B cell (primary cell): ENCODE measurements at regions not wholly inside any gene's neighbourhood (a gene's known extent, or its start where the extent isn't known, plus 50 kb on each side); places are given as distances from the start of the nearest gene placed in this dataset.
"Not testable (repeated sequence)": the region's sequence is repeated elsewhere in the genome, so short reads cannot be mapped to it uniquely, and the experiment has no call there.

Experiments used
- ATAC-seq: fragments of 200-7000 bp; cut with Tn5 transposase; one replicate; pipeline ENCODE4 v1.10.0; 2021; ENCODE audit warnings: low read depth, mild to moderate bottlenecking, moderate number of reproducible peaks, moderate library complexity
- CTCF ChIA-PET: fragments of 350-600 bp; sonication (Branson Sonifier 250); formaldehyde crosslinking; loops from one replicate; lab custom pipeline; 2021; ENCODE audit warnings: antibody characterized with exemption, inconsistent platforms; lab: Charles Lee
- POLR2A ChIA-PET: fragments of 350-600 bp; sonication (Branson Sonifier 250); formaldehyde crosslinking; loops from one replicate; lab custom pipeline; 2021; ENCODE audit warnings: antibody characterized with exemption; lab: Charles Lee
- DNase-seq: peaks from one replicate; pipeline ENCODE4 v3.0.0; 2013
- H2AFZ ChIP-seq: 2 replicates; pipeline ENCODE4 v1.6.1; 2012; ENCODE audit warnings: mild to moderate bottlenecking, low read depth, low read length; ENCODE audit not compliant: insufficient read depth, poor library complexity, severe bottlenecking
- H3K27ac ChIP-seq, 2 donors: 1 replicate in 1 of 2; 2 replicates in 1 of 2; pipeline ENCODE4 v1.5.1; 2012 to 2013; ENCODE audit warnings: low read length in 2 of 2, mild to moderate bottlenecking in 2 of 2, moderate library complexity in 1 of 2
- H3K27me3 ChIP-seq, 4 experiments: fragments of 200-600 bp in 1 of 4; sonication (generic) in 1 of 4; replicated peaks in 1 of 4; 1 replicate in 2 of 4; 2 replicates in 2 of 4; pipeline versions ENCODE4 v1.6.1 to v1.7.0; 2013 to 2016; ENCODE audit warnings: low read length in 3 of 4, mild to moderate bottlenecking in 2 of 4, mixed read lengths in 1 of 4, moderate library complexity in 1 of 4; ENCODE audit not compliant: insufficient read depth in 4 of 4, control insufficient read depth in 3 of 4; ENCODE audit errors: control extremely low read depth in 1 of 4
- H3K36me3 ChIP-seq, 2 experiments: replicated peaks in 1 of 2; 1 replicate in 1 of 2; 2 replicates in 1 of 2; pipeline versions ENCODE4 v1.6.1 to v1.7.1; 2013; ENCODE audit warnings: low read length in 1 of 2; ENCODE audit not compliant: insufficient read depth in 2 of 2, control insufficient read depth in 1 of 2; ENCODE audit errors: control extremely low read depth in 1 of 2, extremely low read depth in 1 of 2
- H3K4me1 ChIP-seq, 2 donors: fragments of 200-600 bp in 1 of 2; sonication (generic) in 1 of 2; 1 replicate in 1 of 2; 2 replicates in 1 of 2; pipeline versions ENCODE4 v1.5.1 to v1.6.1; 2013 to 2017; ENCODE audit warnings: low read length in 2 of 2; ENCODE audit not compliant: control insufficient read depth in 2 of 2, insufficient read depth in 2 of 2
- H3K4me2 ChIP-seq: replicated peaks from 2 replicates; pipeline ENCODE3; 2012; ENCODE audit warnings: mild to moderate bottlenecking, low read depth, low read length; ENCODE audit not compliant: poor library complexity, severe bottlenecking
- H3K4me3 ChIP-seq, 5 experiments: fragments of 200-600 bp in 1 of 5; sonication (generic) in 1 of 5; 1 replicate in 3 of 5; 2 replicates in 2 of 5; pipeline versions ENCODE4 v1.5.1 to v1.7.0; 2011 to 2016; ENCODE audit warnings: low read length in 4 of 5, mild to moderate bottlenecking in 4 of 5, low read depth in 2 of 5, control low read depth in 1 of 5, moderate library complexity in 1 of 5; ENCODE audit not compliant: insufficient read depth in 1 of 5; ENCODE audit errors: control extremely low read depth in 1 of 5, extremely low read depth in 1 of 5
- H3K79me2 ChIP-seq: fragments of 200-600 bp; sonication (generic); one replicate; pipeline ENCODE4 v1.6.0; 2016; ENCODE audit warnings: low read length; ENCODE audit not compliant: control insufficient read depth, insufficient read depth
- H3K9ac ChIP-seq: fragments of 200-600 bp; sonication (generic); 2 replicates; pipeline ENCODE4 v1.6.1; 2017; ENCODE audit warnings: mild to moderate bottlenecking, low read length, moderate library complexity
- H3K9me3 ChIP-seq, 3 donors: one replicate each; pipeline versions ENCODE4 v1.6.1 to v1.7.1; 2013; ENCODE audit warnings: low read length in 2 of 3; ENCODE audit not compliant: control insufficient read depth in 2 of 3, insufficient read depth in 1 of 3; ENCODE audit errors: control extremely low read depth in 1 of 3
- H4K20me1 ChIP-seq: 2 replicates; pipeline ENCODE4 v1.6.0; 2012; ENCODE audit warnings: mild to moderate bottlenecking, low read length; ENCODE audit not compliant: insufficient read depth, control insufficient read depth, poor library complexity, severe bottlenecking
- H3K27ac Mint-ChIP-seq: one replicate; pipeline ENCODE4 v1.8.0; 2021; ENCODE audit warnings: mixed read lengths
- H3K27me3 Mint-ChIP-seq: one replicate; pipeline ENCODE4 v1.8.0; 2021; ENCODE audit warnings: mixed read lengths
- H3K4me1 Mint-ChIP-seq: one replicate; pipeline ENCODE4 v1.8.0; 2021; ENCODE audit warnings: mixed read lengths
- H3K4me3 Mint-ChIP-seq: one replicate; pipeline ENCODE4 v1.8.0; 2021; ENCODE audit warnings: mixed read lengths
- H3K9me3 Mint-ChIP-seq: one replicate; pipeline ENCODE4 v1.8.0; 2022; ENCODE audit warnings: mixed read lengths; ENCODE audit not compliant: insufficient read depth
- EZH2 ChIP-seq: IDR thresholded peaks from 2 replicates; pipeline ENCODE4 v1.6.1; 2012; ENCODE audit warnings: borderline replicate concordance, low read depth, mild to moderate bottlenecking, moderate library complexity, low read length; ENCODE audit not compliant: insufficient read depth, poor library complexity, severe bottlenecking
- WGBS: methylation state at CpG from one replicate; pipeline ENCODE4 v1.1.5; 2013; ENCODE audit warnings: missing lambda C conversion rate; ENCODE audit not compliant: insufficient coverage; 5-methylcytosine and 5-hydroxymethylcytosine counted together
- intact Hi-C: fragments of 100-400 bp; cut with micrococcal nuclease; formaldehyde crosslinking; loops from one replicate; pipeline ENCODE4 v1.10.0; 2022
- TF ChIP-seq, protein P1 (sequence below): fragments of 200-600 bp; IDR thresholded peaks from one replicate; pipeline ENCODE4 v1.8.0; 2022; ENCODE audit warnings: antibody characterized with exemption, mild to moderate bottlenecking

DNA sequence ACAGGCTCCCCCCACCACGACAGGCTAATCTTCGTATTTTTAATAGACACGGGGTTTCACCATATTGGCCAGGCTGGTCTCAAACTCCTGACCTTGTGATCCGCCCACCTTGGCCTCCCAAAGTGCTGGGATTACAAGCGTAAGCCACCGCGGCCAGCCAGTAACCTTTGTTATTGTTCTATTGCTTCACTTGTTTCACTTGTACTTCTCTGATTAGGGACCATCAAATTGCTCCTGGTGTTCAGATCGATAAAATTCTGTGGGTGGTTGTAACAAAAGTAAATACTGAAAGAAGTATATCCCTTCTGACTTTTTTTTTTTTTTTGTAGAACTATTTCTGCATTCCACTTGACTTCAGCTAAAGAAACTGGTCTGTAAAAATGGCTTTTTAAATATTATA is 445.5 kb upstream of the CDH10 start:
- Histone ChIP-seq H3K27ac (no peak overlapping the region), H3K79me2 (no peaks in the 10 kb centered on the region), H3K9ac (no peak overlapping the region), H3K4me1 (no peaks in the 10 kb centered on the region), H4K20me1 (no peaks in the 10 kb centered on the region), H3K4me2 (no peak overlapping the region), H3K36me3 (no peaks in the 10 kb centered on the region), H3K4me3 (no peak overlapping the region), H3K27me3 (no peaks in the 10 kb centered on the region), H2AFZ (no peak overlapping the region), H3K9me3 (no peaks in the 10 kb centered on the region)
- intact Hi-C loops, result no loop called here
- H3K9me3 Mint-ChIP-seq, result peaks cover 4% of the 10 kb centered on the region
- no peaks in the 10 kb centered on the region for H3K27me3 Mint-ChIP-seq
- 95% methylated on average over 7 of the region's 8 CpGs for WGBS
- POLR2A ChIA-PET, result no interaction called here
- no peak overlapping the region for H3K4me3 Mint-ChIP-seq
- H3K4me1 Mint-ChIP-seq, result no peaks in the 10 kb centered on the region
- no peak for TF ChIP-seq EZH2
- TF ChIP-seq, protein P1, sequence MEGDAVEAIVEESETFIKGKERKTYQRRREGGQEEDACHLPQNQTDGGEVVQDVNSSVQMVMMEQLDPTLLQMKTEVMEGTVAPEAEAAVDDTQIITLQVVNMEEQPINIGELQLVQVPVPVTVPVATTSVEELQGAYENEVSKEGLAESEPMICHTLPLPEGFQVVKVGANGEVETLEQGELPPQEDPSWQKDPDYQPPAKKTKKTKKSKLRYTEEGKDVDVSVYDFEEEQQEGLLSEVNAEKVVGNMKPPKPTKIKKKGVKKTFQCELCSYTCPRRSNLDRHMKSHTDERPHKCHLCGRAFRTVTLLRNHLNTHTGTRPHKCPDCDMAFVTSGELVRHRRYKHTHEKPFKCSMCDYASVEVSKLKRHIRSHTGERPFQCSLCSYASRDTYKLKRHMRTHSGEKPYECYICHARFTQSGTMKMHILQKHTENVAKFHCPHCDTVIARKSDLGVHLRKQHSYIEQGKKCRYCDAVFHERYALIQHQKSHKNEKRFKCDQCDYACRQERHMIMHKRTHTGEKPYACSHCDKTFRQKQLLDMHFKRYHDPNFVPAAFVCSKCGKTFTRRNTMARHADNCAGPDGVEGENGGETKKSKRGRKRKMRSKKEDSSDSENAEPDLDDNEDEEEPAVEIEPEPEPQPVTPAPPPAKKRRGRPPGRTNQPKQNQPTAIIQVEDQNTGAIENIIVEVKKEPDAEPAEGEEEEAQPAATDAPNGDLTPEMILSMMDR, result no peak
- no peak for DNase-seq
- H3K27ac Mint-ChIP-seq, result no peak overlapping the region
- CTCF ChIA-PET, result no interaction called here
- ATAC-seq, result no peak

DNA sequence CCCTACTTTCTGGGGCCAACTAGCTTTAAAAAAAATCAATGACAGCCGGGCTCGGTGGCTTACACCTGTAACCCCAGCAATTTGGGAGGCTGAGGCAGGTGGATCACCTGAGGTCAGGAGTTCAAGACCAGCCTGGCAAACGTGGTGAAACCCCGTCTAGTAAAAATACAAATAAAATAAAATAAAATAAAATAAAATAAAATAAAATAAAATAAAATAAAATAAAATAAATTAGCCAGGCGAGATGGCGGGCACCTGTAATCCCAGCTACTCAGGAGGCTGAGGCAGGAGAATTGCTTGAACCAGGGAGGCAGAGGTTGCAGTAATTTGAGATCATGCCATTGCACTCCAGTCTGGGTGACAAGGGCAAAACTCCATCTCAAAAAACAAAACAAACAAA is 443.9 kb upstream of the CDH10 start:
- H3K36me3 ChIP-seq, H3K9ac ChIP-seq, H3K9me3 ChIP-seq, CTCF ChIA-PET, H3K4me1 Mint-ChIP-seq, intact Hi-C loops, H3K27ac ChIP-seq, H3K79me2 ChIP-seq, POLR2A ChIA-PET, H2AFZ ChIP-seq, H3K4me3 ChIP-seq, H3K9me3 Mint-ChIP-seq, H3K27me3 ChIP-seq, DNase-seq, H3K27me3 Mint-ChIP-seq, H3K4me3 Mint-ChIP-seq, H3K4me1 ChIP-seq, H3K27ac Mint-ChIP-seq, H4K20me1 ChIP-seq, ATAC-seq, H3K4me2 ChIP-seq: not testable (repeated sequence)
- 90% methylated on average over 2 of the region's 6 CpGs for WGBS

DNA sequence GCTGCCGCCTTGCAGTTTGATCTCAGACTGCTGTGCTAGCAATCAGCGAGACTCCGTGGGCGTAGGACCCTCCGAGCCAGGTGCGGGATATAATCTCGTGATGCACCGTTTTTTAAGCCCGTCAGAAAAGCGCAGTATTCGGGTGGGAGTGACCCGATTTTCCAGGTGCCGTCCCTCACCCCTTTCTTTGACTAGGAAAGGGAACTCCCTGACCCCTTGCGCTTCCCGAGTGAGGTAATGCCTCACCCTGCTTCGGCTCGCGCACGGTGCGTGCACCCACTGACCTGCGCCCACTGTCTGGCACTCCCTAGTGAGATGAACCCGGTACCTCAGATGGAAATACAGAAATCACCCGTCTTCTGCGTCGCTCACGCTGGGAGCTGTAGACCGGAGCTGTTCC is 438.5 kb upstream of the CDH10 start:
- H3K4me3 ChIP-seq, H3K4me1 Mint-ChIP-seq, H3K27ac ChIP-seq, H3K27ac Mint-ChIP-seq, H3K4me2 ChIP-seq, H3K4me3 Mint-ChIP-seq, H3K27me3 ChIP-seq, H3K9ac ChIP-seq, intact Hi-C loops, H3K4me1 ChIP-seq, ATAC-seq, H3K9me3 Mint-ChIP-seq, CTCF ChIA-PET, H3K36me3 ChIP-seq, H4K20me1 ChIP-seq, POLR2A ChIA-PET, H3K79me2 ChIP-seq, DNase-seq, H2AFZ ChIP-seq, H3K27me3 Mint-ChIP-seq, H3K9me3 ChIP-seq: not testable (repeated sequence)
- WGBS, result 100% methylated on average over 1 of the region's 27 CpGs
